Spleen (tissue), 11 donors: ENCODE measurements at regions not wholly inside any gene's neighbourhood (a gene's known extent, or its start where the extent isn't known, plus 50 kb on each side); places are given as distances from the start of the nearest gene placed in this dataset.

Experiments
- DNase-seq: peaks from one replicate; pipeline ENCODE4 v3.0.0-alpha.2; 2020
- H3K27ac ChIP-seq, 8 donors: fragments of 200-600 bp; sonication (generic) in 7 of 8; 1 replicate in 4 of 8; 2 replicates in 4 of 8; pipeline versions ENCODE4 v1.5.0 to v1.8.0; 2016 to 2021; ENCODE audit warnings: inconsistent platforms in 4 of 8, mild to moderate bottlenecking in 4 of 8, moderate library complexity in 1 of 8
- H3K27me3 ChIP-seq, 7 donors: fragments of 200-600 bp; sonication (generic) in 6 of 7; replicated peaks in 1 of 7; 1 replicate in 4 of 7; 2 replicates in 3 of 7; pipeline versions ENCODE4 v1.5.0 to v1.8.0; 2016 to 2021; ENCODE audit warnings: inconsistent platforms in 3 of 7, mild to moderate bottlenecking in 1 of 7
- H3K36me3 ChIP-seq, 6 donors: fragments of 200-600 bp; sonication (generic) in 5 of 6; 1 replicate in 4 of 6; 2 replicates in 2 of 6; pipeline versions ENCODE4 v1.5.0 to v1.8.0; 2016 to 2021; ENCODE audit warnings: inconsistent platforms in 2 of 6
- H3K4me1 ChIP-seq, 6 donors: fragments of 200-600 bp; sonication (generic) in 5 of 6; 1 replicate in 3 of 6; 2 replicates in 3 of 6; pipeline versions ENCODE4 v1.5.0 to v1.8.0; 2016 to 2021; ENCODE audit warnings: inconsistent platforms in 3 of 6
- H3K4me3 ChIP-seq, 8 donors: fragments of 200-600 bp; sonication (generic) in 7 of 8; 1 replicate in 4 of 8; 2 replicates in 4 of 8; pipeline versions ENCODE4 v1.5.0 to v1.8.0; 2016 to 2021; ENCODE audit warnings: inconsistent platforms in 4 of 8, mild to moderate bottlenecking in 4 of 8, moderate library complexity in 2 of 8
- H3K9me3 ChIP-seq, 8 donors: fragments of 200-600 bp; sonication (generic) in 7 of 8; 1 replicate in 4 of 8; 2 replicates in 4 of 8; pipeline versions ENCODE4 v1.5.0 to v1.8.0; 2016 to 2021; ENCODE audit warnings: inconsistent platforms in 4 of 8
- POLR2A ChIP-seq, 3 donors: fragments of 450-650 bp; IDR thresholded peaks; one replicate each; pipeline ENCODE4 v1.5.1; 2017; ENCODE audit warnings: antibody characterized with exemption in 3 of 3, mild to moderate bottlenecking in 1 of 3
- POLR2AphosphoS5 ChIP-seq, 3 donors: sonication (generic); formaldehyde crosslinking; IDR thresholded peaks; one replicate each; pipeline ENCODE4 v1.5.1; 2017; ENCODE audit warnings: antibody characterized with exemption in 3 of 3
- WGBS, 5 donors: extraction: QIAGEN DNeasy Blood & Tissue Kit in 3 of 5; methylation state at CpG; one replicate each; pipeline versions ENCODE4 v1.1.5 to v1.1.7; 2013 to 2018; 5-methylcytosine and 5-hydroxymethylcytosine counted together
- intact Hi-C: fragments of 100-400 bp; cut with DNase I; formaldehyde crosslinking; loops from one replicate; pipeline ENCODE4 v1.15.0; 2023; ENCODE audit warnings: low total_unique reads
- TF ChIP-seq, protein P1 (sequence below), 11 experiments: fragments of 200-600 bp in 7 of 11; fragments of 450-650 bp in 4 of 11; sonication (generic) in 4 of 11; IDR thresholded peaks in 8 of 11; conservative IDR thresholded peaks in 3 of 11; 1 replicate in 7 of 11; 2 replicates in 4 of 11; pipeline versions ENCODE4 v1.4.0 to v1.8.0; 2016 to 2021; ENCODE audit warnings: antibody characterized with exemption in 11 of 11, inconsistent platforms in 4 of 11, mild to moderate bottlenecking in 1 of 11
- donor health status: healthy with polysubstance abuse.
- donor health status: DM: no; HTN: no; CAD: no; lungs with moderate emphysema.
- donor health status: DM: no; HTN: no; CAD: no.
- donor health status: Bipolar disorder and iron deficiency.
- donor health status: healthy.
- donor health status: DM: no; HTN: no; CAD: no.
- donor health status: DM: yes; HTN: yes; CAD: no.

DNA sequence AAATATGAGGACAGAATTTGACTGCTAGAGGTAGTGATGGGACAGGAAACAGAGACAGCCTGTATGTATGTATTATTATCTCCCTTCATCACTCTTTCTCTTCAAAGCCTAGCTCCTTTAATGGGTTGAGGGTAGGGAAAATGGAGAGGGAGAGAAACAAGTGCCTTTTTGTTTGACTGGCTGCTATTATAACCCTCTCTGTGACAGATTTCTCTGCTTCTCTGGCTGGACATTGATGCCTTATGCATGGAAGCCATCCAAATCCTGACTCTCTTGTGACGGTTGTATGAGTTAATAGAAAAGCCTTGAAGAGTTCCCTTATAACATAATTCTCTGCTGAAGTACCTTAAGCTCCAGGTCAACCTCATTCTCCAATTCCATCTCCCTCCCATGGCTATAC is 118.5 kb upstream of the COL5A2 start:
- Histone ChIP-seq H3K27ac (no peak overlapping the region), H3K9me3 (no peaks in the 10 kb centered on the region), H3K27me3 (no peaks in the 10 kb centered on the region), H3K4me1 (no peaks in the 10 kb centered on the region), H3K4me3 (no peak overlapping the region), H3K36me3 (no peaks in the 10 kb centered on the region)
- WGBS, 5 donors = 75 to 85% (median 80%) methylated on average over 1 of the region's 1 CpG
- TF ChIP-seq POLR2A (IDR thresholded peaks at IDR 0.05) (no peak), POLR2AphosphoS5 (IDR thresholded peaks at IDR 0.05) (no peak)
- TF ChIP-seq, protein P1, sequence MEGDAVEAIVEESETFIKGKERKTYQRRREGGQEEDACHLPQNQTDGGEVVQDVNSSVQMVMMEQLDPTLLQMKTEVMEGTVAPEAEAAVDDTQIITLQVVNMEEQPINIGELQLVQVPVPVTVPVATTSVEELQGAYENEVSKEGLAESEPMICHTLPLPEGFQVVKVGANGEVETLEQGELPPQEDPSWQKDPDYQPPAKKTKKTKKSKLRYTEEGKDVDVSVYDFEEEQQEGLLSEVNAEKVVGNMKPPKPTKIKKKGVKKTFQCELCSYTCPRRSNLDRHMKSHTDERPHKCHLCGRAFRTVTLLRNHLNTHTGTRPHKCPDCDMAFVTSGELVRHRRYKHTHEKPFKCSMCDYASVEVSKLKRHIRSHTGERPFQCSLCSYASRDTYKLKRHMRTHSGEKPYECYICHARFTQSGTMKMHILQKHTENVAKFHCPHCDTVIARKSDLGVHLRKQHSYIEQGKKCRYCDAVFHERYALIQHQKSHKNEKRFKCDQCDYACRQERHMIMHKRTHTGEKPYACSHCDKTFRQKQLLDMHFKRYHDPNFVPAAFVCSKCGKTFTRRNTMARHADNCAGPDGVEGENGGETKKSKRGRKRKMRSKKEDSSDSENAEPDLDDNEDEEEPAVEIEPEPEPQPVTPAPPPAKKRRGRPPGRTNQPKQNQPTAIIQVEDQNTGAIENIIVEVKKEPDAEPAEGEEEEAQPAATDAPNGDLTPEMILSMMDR (IDR thresholded peaks at IDR 0.05 in 8 of 11, conservative IDR thresholded peaks at IDR 0.05 in 3 of 11) = no peak
- DNase-seq = no peak
- intact Hi-C loops = no loop called here

DNA sequence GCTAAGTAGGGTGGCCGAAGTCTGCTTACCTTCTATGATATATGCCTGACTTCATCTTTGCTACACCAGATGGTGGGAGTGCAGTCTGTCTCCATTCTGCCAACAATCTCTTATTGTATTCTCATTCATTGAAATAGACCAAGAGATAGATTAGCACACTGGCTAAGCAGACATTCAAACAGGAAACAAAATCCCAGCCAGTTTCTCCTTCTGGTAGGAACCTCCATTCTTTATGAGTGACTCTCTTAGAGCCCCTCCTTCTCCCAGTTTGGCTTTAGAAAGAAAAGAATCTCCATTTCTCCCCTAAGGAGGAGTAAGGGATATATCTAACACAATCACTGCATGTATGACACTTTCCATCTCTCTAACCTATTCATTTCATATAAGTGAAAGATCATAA is 118.9 kb upstream of the COL5A2 start:
- Histone ChIP-seq H3K4me3 (no peak overlapping the region), H3K27me3 (no peaks in the 10 kb centered on the region), H3K36me3 (no peaks in the 10 kb centered on the region), H3K4me1 (no peaks in the 10 kb centered on the region), H3K27ac (no peak overlapping the region), H3K9me3 (no peaks in the 10 kb centered on the region)
- intact Hi-C loops = no loop called here
- 86 to 100% (median 94%) methylated on average over 1 of the region's 1 CpG for WGBS, 5 donors
- TF ChIP-seq POLR2A (IDR thresholded peaks at IDR 0.05) (no peak), POLR2AphosphoS5 (IDR thresholded peaks at IDR 0.05) (no peak)
- TF ChIP-seq, protein P1 (IDR thresholded peaks at IDR 0.05 in 8 of 11, conservative IDR thresholded peaks at IDR 0.05 in 3 of 11) = no peak
- DNase-seq = no peak

DNA sequence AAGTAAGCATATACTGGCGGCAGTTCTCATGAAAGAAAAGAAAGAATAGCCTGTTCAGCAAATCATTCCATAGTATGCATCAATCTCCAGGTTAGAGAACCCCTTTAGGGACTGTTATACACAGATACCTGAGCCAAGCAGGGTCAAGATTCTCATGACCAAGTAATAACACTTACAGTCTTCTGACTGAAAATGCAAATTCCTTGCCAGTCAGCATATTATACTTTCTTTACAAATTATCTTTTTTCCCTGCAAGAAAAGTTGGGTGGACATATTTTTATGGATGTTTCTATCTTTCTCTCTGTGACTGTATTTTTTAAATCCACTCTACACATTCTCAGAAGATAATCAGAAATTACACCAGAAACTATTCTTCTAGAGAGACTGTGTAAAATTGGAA is 120.4 kb upstream of the COL5A2 start:
- 76 to 86% (median 80%) methylated on average over 1 of the region's 1 CpG for WGBS, 5 donors
- TF ChIP-seq POLR2AphosphoS5 (IDR thresholded peaks at IDR 0.05) (no peak), POLR2A (IDR thresholded peaks at IDR 0.05) (no peak)
- TF ChIP-seq, protein P1 (IDR thresholded peaks at IDR 0.05 in 8 of 11, conservative IDR thresholded peaks at IDR 0.05 in 3 of 11) = no peak
- intact Hi-C loops = no loop called here

DNA sequence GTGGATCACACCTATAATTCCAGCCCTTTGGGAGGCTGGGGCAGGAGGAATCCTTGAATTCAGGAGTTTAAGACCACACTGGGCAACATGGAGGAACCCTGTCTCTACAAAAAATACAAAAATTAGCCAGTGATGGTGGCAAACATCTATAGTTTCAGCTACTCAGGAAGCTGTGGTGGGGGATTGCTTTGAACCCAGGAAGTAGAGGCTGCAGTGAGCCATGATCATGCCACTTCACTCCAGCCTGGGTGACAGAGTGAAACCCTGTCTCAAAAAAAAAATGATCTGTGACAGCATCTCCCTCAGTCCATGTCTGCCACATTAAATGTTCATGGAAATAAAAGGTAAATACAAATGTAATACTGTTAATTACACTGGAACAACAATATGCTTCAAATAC is 121.4 kb upstream of the COL5A2 start:
- TF ChIP-seq POLR2A (IDR thresholded peaks at IDR 0.05) (no peak), POLR2AphosphoS5 (IDR thresholded peaks at IDR 0.05) (no peak)
- TF ChIP-seq, protein P1 (IDR thresholded peaks at IDR 0.05 in 8 of 11, conservative IDR thresholded peaks at IDR 0.05 in 3 of 11) = no peak

More for the DNA sequence above, 120.4 kb upstream of the COL5A2 start:
- peaks cover 0 to 3% (median 0%) of the 10 kb centered on the region in 6 donors for H3K4me1 ChIP-seq
- DNase-seq = no peak
- no peaks in the 10 kb centered on the region for H3K36me3 ChIP-seq
- H3K9me3 ChIP-seq = no peaks in the 10 kb centered on the region
- H3K27me3 ChIP-seq = no peaks in the 10 kb centered on the region
- no peak overlapping the region for H3K4me3 ChIP-seq
- H3K27ac ChIP-seq = no peak overlapping the region

More for the DNA sequence above, 121.4 kb upstream of the COL5A2 start:
- H3K36me3 ChIP-seq = no peaks in the 10 kb centered on the region
- DNase-seq = no peak
- H3K27me3 ChIP-seq = no peaks in the 10 kb centered on the region
- H3K9me3 ChIP-seq = no peaks in the 10 kb centered on the region
- H3K4me1 ChIP-seq = peaks cover 0 to 3% (median 0%) of the 10 kb centered on the region in 6 donors
- no peak overlapping the region for H3K4me3 ChIP-seq
- H3K27ac ChIP-seq = peak overlapping the region in 1 of 8 donors; percentile 31
- intact Hi-C loops = no loop called here
